Neural progenitor cell (in vitro differentiated cells): ENCODE measurements at regions not wholly inside any gene's neighbourhood (a gene's known extent, or its start where the extent isn't known, plus 50 kb on each side); places are given as distances from the start of the nearest gene placed in this dataset.

Experiments used
- DNase-seq: peaks from one replicate; pipeline ENCODE4 v3.0.0-alpha.2; 2016; ENCODE audit warnings: low spot score
- H2AFZ ChIP-seq: fragments of 200-600 bp; sonication (generic); replicated peaks from 2 replicates; pipeline ENCODE4 v1.6.1; 2016; ENCODE audit warnings: antibody characterized with exemption
- H3F3A ChIP-seq: fragments of 200-600 bp; sonication (generic); 2 replicates; pipeline ENCODE4 v1.6.1; 2016; ENCODE audit warnings: antibody characterized with exemption, low read depth
- H3K27ac ChIP-seq: fragments of 200-600 bp; sonication (generic); 2 replicates; pipeline ENCODE4 v1.5.1; 2016; ENCODE audit warnings: mild to moderate bottlenecking
- H3K27me3 ChIP-seq: fragments of 200-600 bp; sonication (generic); 2 replicates; pipeline ENCODE4 v1.6.1; 2016; ENCODE audit warnings: mild to moderate bottlenecking, moderate library complexity
- H3K36me3 ChIP-seq: fragments of 200-600 bp; sonication (generic); 2 replicates; pipeline ENCODE4 v1.5.1; 2016
- H3K4me1 ChIP-seq: fragments of 200-600 bp; sonication (generic); 2 replicates; pipeline ENCODE4 v1.6.1; 2016; ENCODE audit warnings: mixed run types
- H3K4me2 ChIP-seq: fragments of 200-600 bp; sonication (generic); 2 replicates; pipeline ENCODE4 v1.6.1; 2016
- H3K4me3 ChIP-seq: fragments of 200-600 bp; sonication (generic); 2 replicates; pipeline ENCODE4 v1.5.1; 2016
- H3K79me2 ChIP-seq: fragments of 200-600 bp; sonication (generic); 2 replicates; pipeline ENCODE4 v1.6.1; 2016; ENCODE audit warnings: low read depth
- H3K9ac ChIP-seq: fragments of 200-600 bp; sonication (generic); 2 replicates; pipeline ENCODE4 v1.6.1; 2016
- H3K9me3 ChIP-seq: fragments of 200-600 bp; sonication (generic); 2 replicates; pipeline ENCODE4 v1.5.1; 2016; ENCODE audit warnings: low read depth
- H4K20me1 ChIP-seq: fragments of 200-600 bp; sonication (generic); 2 replicates; pipeline ENCODE4 v1.6.1; 2016; ENCODE audit warnings: low read depth
- H3K27ac Mint-ChIP-seq: 3 replicates; pipeline ENCODE4 v1.8.0; 2021; ENCODE audit warnings: mixed read lengths
- H3K27me3 Mint-ChIP-seq: 2 replicates; pipeline ENCODE4 v1.8.0; 2022; ENCODE audit warnings: low read depth, mild to moderate bottlenecking, inconsistent platforms, moderate library complexity, mixed read lengths; ENCODE audit not compliant: insufficient read depth
- H3K36me3 Mint-ChIP-seq: 3 replicates; pipeline ENCODE4 v1.8.0; 2021; ENCODE audit warnings: mixed read lengths
- H3K4me1 Mint-ChIP-seq: 3 replicates; pipeline ENCODE4 v1.8.0; 2021; ENCODE audit warnings: mixed read lengths
- H3K4me3 Mint-ChIP-seq: 3 replicates; pipeline ENCODE4 v1.8.0; 2021; ENCODE audit warnings: mild to moderate bottlenecking, moderate library complexity, mixed read lengths
- H3K9me3 Mint-ChIP-seq: 3 replicates; pipeline ENCODE4 v1.8.0; 2020; ENCODE audit warnings: mixed read lengths
- CTCF ChIP-seq: fragments of 200-600 bp; sonication (generic); IDR thresholded peaks from 2 replicates; pipeline ENCODE4 v1.5.1; 2017; ENCODE audit warnings: antibody characterized with exemption, mild to moderate bottlenecking
- EZH2 ChIP-seq: fragments of 200-600 bp; sonication (generic); IDR thresholded peaks from 2 replicates; pipeline ENCODE4 v1.6.1; 2017; ENCODE audit warnings: antibody characterized with exemption, mild to moderate bottlenecking, moderate library complexity
- EZH2phosphoT487 ChIP-seq: fragments of 200-600 bp; sonication (generic); IDR thresholded peaks from 2 replicates; pipeline ENCODE4 v1.6.1; 2017; ENCODE audit warnings: antibody characterized with exemption

GRCh38 chr12:58563621-58564020 is 356.7 kb downstream of the LRIG3 start:
- no peak overlapping the region for H2AFZ ChIP-seq
- no peaks in the 10 kb centered on the region for H3K36me3 Mint-ChIP-seq
- H3K4me2 ChIP-seq = no peak overlapping the region
- no peaks in the 10 kb centered on the region for H3K4me1 ChIP-seq
- H3K27me3 ChIP-seq = no peaks in the 10 kb centered on the region
- no peaks in the 10 kb centered on the region for H3K36me3 ChIP-seq
- no peak for DNase-seq
- H3K4me3 Mint-ChIP-seq = no peak overlapping the region
- H3K9ac ChIP-seq = no peak overlapping the region
- no peak overlapping the region for H3K27ac Mint-ChIP-seq
- TF ChIP-seq CTCF = no peak
- TF ChIP-seq EZH2 = no peak
- H4K20me1 ChIP-seq = no peaks in the 10 kb centered on the region
- no peaks in the 10 kb centered on the region for H3K9me3 ChIP-seq
- H3K27me3 Mint-ChIP-seq = peaks cover 5% of the 10 kb centered on the region
- H3F3A ChIP-seq = no peaks in the 10 kb centered on the region
- H3K27ac ChIP-seq = no peak overlapping the region
- H3K9me3 Mint-ChIP-seq = peaks cover 3% of the 10 kb centered on the region
- no peaks in the 10 kb centered on the region for H3K79me2 ChIP-seq
- no peaks in the 10 kb centered on the region for H3K4me1 Mint-ChIP-seq
- no peak overlapping the region for H3K4me3 ChIP-seq

GRCh38 chr12:58564721-58565120 is 355.6 kb downstream of the LRIG3 start:
- H3K9ac ChIP-seq = no peak overlapping the region

GRCh38 chr12:58566599-58566998 is 353.7 kb downstream of the LRIG3 start:
- H3K27me3 Mint-ChIP-seq = peaks cover 3% of the 10 kb centered on the region
- H3K9me3 Mint-ChIP-seq = no peaks in the 10 kb centered on the region
- H3K27ac Mint-ChIP-seq = no peak overlapping the region

More at GRCh38 chr12:58564721-58565120, 355.6 kb downstream of the LRIG3 start:
- Mint-ChIP-seq H3K4me3 (no peak overlapping the region), H3K27ac (no peak overlapping the region), H3K36me3 (no peaks in the 10 kb centered on the region), H3K4me1 (no peaks in the 10 kb centered on the region), H3K27me3 (peaks cover 4% of the 10 kb centered on the region), H3K9me3 (no peaks in the 10 kb centered on the region)
- H3K9me3 ChIP-seq = no peaks in the 10 kb centered on the region
- H4K20me1 ChIP-seq = no peaks in the 10 kb centered on the region
- H3F3A ChIP-seq = no peaks in the 10 kb centered on the region
- no peak overlapping the region for H2AFZ ChIP-seq
- no peak overlapping the region for H3K4me2 ChIP-seq
- no peaks in the 10 kb centered on the region for H3K36me3 ChIP-seq
- no peak overlapping the region for H3K27ac ChIP-seq
- H3K4me1 ChIP-seq = no peaks in the 10 kb centered on the region
- H3K27me3 ChIP-seq = no peaks in the 10 kb centered on the region
- TF ChIP-seq EZH2phosphoT487 (no peak), EZH2 (no peak), CTCF (no peak)
- no peak overlapping the region for H3K4me3 ChIP-seq
- no peaks in the 10 kb centered on the region for H3K79me2 ChIP-seq
- DNase-seq = no peak

More at GRCh38 chr12:58566599-58566998, 353.7 kb downstream of the LRIG3 start:
- Mint-ChIP-seq H3K36me3 (no peaks in the 10 kb centered on the region), H3K4me1 (no peaks in the 10 kb centered on the region), H3K4me3 (no peak overlapping the region)
- Histone ChIP-seq H3K36me3 (no peaks in the 10 kb centered on the region), H3K27me3 (no peaks in the 10 kb centered on the region), H3K4me3 (no peak overlapping the region), H3K27ac (no peak overlapping the region), H3K9me3 (no peaks in the 10 kb centered on the region), H2AFZ (no peak overlapping the region), H4K20me1 (no peaks in the 10 kb centered on the region), H3K79me2 (no peaks in the 10 kb centered on the region), H3K4me2 (no peak overlapping the region), H3K4me1 (no peaks in the 10 kb centered on the region), H3F3A (no peaks in the 10 kb centered on the region), H3K9ac (no peak overlapping the region)
- DNase-seq = no peak
- TF ChIP-seq CTCF = no peak
- TF ChIP-seq EZH2 = no peak
- TF ChIP-seq EZH2phosphoT487 = no peak
